ENCODE measurements at regions not wholly inside any gene's neighbourhood (a gene's known extent, or its start where the extent isn't known, plus 50 kb on each side); places are given as distances from the start of the nearest gene placed in this dataset.
A peak's percentile ranks its signal among the peaks of the same experiment; 100 is the strongest.

- no peak for TF ChIP-seq EZH2 (IDR thresholded peaks at IDR 0.05; ENCODE audit: low read length, missing control alignments)
- TF ChIP-seq, protein P1, sequence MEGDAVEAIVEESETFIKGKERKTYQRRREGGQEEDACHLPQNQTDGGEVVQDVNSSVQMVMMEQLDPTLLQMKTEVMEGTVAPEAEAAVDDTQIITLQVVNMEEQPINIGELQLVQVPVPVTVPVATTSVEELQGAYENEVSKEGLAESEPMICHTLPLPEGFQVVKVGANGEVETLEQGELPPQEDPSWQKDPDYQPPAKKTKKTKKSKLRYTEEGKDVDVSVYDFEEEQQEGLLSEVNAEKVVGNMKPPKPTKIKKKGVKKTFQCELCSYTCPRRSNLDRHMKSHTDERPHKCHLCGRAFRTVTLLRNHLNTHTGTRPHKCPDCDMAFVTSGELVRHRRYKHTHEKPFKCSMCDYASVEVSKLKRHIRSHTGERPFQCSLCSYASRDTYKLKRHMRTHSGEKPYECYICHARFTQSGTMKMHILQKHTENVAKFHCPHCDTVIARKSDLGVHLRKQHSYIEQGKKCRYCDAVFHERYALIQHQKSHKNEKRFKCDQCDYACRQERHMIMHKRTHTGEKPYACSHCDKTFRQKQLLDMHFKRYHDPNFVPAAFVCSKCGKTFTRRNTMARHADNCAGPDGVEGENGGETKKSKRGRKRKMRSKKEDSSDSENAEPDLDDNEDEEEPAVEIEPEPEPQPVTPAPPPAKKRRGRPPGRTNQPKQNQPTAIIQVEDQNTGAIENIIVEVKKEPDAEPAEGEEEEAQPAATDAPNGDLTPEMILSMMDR (conservative IDR thresholded peaks at IDR 0.05 in 1 of 2, IDR thresholded peaks at IDR 0.05 in 1 of 2; ENCODE audit: low read depth in 1 of 2, low read length in 2 of 2) = no peak
- Histone ChIP-seq H3K79me2 (ENCODE audit: control insufficient read depth, insufficient read depth, low read length) (no peaks in the 10 kb centered on the region), H3K27ac (ENCODE audit: insufficient read depth, low read length) (no peak overlapping the region), H3K4me2 (ENCODE audit: extremely low read depth, insufficient read depth, low read length) (no peak overlapping the region), H3K9me3 (ENCODE audit: control insufficient read depth, insufficient read depth, low read depth, low read length) (no peaks in the 10 kb centered on the region), H3K4me3 (replicated peaks in 1 of 4; ENCODE audit: control extremely low read depth in 1 of 4, insufficient read depth in 1 of 4, low read depth in 3 of 4, low read length in 4 of 4) (no peak overlapping the region), H3K9ac (ENCODE audit: insufficient read depth, low read length) (no peak overlapping the region), H4K20me1 (ENCODE audit: control insufficient read depth, extremely low read depth, insufficient read depth, low read length) (no peaks in the 10 kb centered on the region), H2AFZ (ENCODE audit: low read length) (no peak overlapping the region), H3K27me3 (ENCODE audit: control insufficient read depth, insufficient read depth, low read length) (no peaks in the 10 kb centered on the region), H3K4me1 (ENCODE audit: control insufficient read depth, extremely low read depth, insufficient read depth, low read length) (no peaks in the 10 kb centered on the region), H3K36me3 (ENCODE audit: control insufficient read depth, insufficient read depth, low read length) (no peaks in the 10 kb centered on the region)
- DNase-seq (ENCODE audit: low read depth in 2 of 2) = no peak
Observed at GRCh38 chr6:23447731-23448130, 678.3 kb upstream of the NRSN1 start.

DNA sequence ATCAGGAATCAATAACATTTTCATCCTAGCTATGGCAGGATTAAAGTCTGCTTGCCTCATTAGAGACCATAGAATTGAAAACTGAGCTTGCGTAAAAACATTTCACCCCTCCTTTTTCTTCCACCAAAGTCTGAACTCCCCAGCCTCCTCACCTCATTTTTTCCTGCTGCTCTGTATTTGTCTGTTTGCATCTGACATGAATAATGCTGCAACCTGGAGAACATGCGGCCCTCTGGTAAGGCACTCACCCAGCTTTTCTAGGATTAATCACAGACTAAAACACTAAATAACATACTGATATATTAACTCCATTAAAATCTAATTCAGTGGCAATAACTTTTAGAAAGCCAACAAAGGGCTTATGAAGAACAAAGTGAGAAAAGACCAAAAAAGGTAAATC is 677.7 kb upstream of the NRSN1 start:
- no peak overlapping the region for H3K4me3 ChIP-seq (replicated peaks in 1 of 4; ENCODE audit: control extremely low read depth in 1 of 4, insufficient read depth in 1 of 4, low read depth in 3 of 4, low read length in 4 of 4)
- H3K36me3 ChIP-seq (ENCODE audit: control insufficient read depth, insufficient read depth, low read length) = no peaks in the 10 kb centered on the region
- no peak overlapping the region for H3K9ac ChIP-seq (ENCODE audit: insufficient read depth, low read length)
- no peaks in the 10 kb centered on the region for H3K27me3 ChIP-seq (ENCODE audit: control insufficient read depth, insufficient read depth, low read length)
- H4K20me1 ChIP-seq (ENCODE audit: control insufficient read depth, extremely low read depth, insufficient read depth, low read length) = no peaks in the 10 kb centered on the region
- no peak overlapping the region for H3K4me2 ChIP-seq (ENCODE audit: extremely low read depth, insufficient read depth, low read length)
- H3K9me3 ChIP-seq (ENCODE audit: control insufficient read depth, insufficient read depth, low read depth, low read length) = no peaks in the 10 kb centered on the region
- DNase-seq (ENCODE audit: low read depth in 2 of 2) = no peak
- no peak overlapping the region for H2AFZ ChIP-seq (ENCODE audit: low read length)
- no peak for TF ChIP-seq EZH2 (IDR thresholded peaks at IDR 0.05; ENCODE audit: low read length, missing control alignments)
- TF ChIP-seq, protein P1 (conservative IDR thresholded peaks at IDR 0.05 in 1 of 2, IDR thresholded peaks at IDR 0.05 in 1 of 2; ENCODE audit: low read depth in 1 of 2, low read length in 2 of 2) = no peak
- no peaks in the 10 kb centered on the region for H3K79me2 ChIP-seq (ENCODE audit: control insufficient read depth, insufficient read depth, low read length)
- H3K4me1 ChIP-seq (ENCODE audit: control insufficient read depth, extremely low read depth, insufficient read depth, low read length) = no peaks in the 10 kb centered on the region
- H3K27ac ChIP-seq (ENCODE audit: insufficient read depth, low read length) = no peak overlapping the region

DNA sequence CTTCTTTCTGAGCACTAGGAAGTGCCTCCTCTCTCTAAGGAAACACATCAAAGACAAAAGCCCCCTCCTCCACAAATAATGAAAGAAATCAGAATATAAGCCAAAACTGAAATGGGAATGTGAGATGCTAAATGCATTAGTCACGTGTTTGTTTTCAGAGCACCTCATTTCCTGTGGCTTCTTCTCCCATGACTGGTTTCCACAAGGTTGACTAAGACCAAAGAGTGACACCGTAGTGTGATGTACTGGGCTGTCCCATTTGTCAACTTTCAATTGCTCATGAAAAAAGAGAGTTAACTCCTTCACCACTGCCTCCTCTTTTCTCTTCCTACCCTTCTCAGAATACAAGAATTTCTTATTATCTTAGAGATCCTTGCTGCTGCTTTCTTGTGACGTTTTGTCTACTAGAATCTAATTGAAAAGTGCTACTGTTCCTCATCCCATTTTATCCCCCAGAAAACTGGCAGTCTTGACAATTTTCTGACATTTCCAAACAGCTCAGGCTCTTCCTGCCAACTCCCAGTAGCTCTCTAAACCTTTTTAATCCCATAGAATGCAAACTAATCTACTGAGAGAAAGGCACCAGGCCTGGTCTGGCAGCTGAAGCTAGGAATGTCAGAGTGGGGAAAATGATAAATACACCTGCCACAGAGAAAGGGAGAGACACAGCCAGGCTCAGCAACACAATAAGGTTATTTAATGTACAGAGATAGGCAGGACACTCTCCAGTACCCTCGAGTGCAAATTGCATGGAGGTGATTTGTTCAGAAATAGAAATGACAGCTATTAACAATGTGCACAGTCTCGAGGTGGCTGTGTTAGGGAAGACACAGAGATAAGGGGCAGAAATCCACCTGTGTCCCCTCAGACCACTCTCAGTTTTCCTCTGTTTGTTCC is 671.7 kb upstream of the NRSN1 start:
- no peak overlapping the region for H3K27ac ChIP-seq (ENCODE audit: insufficient read depth, low read length)
- H3K4me1 ChIP-seq (ENCODE audit: control insufficient read depth, extremely low read depth, insufficient read depth, low read length) = no peaks in the 10 kb centered on the region
- no peaks in the 10 kb centered on the region for H3K79me2 ChIP-seq (ENCODE audit: control insufficient read depth, insufficient read depth, low read length)
- no peak overlapping the region for H3K4me3 ChIP-seq (replicated peaks in 1 of 4; ENCODE audit: control extremely low read depth in 1 of 4, insufficient read depth in 1 of 4, low read depth in 3 of 4, low read length in 4 of 4)
- H3K9ac ChIP-seq (ENCODE audit: insufficient read depth, low read length) = no peak overlapping the region
- H4K20me1 ChIP-seq (ENCODE audit: control insufficient read depth, extremely low read depth, insufficient read depth, low read length) = no peaks in the 10 kb centered on the region
- H3K4me2 ChIP-seq (ENCODE audit: extremely low read depth, insufficient read depth, low read length) = no peak overlapping the region
- peak; percentile 10 to 75 for DNase-seq (ENCODE audit: low read depth in 2 of 2)
- no peaks in the 10 kb centered on the region for H3K9me3 ChIP-seq (ENCODE audit: control insufficient read depth, insufficient read depth, low read depth, low read length)
- no peak for TF ChIP-seq EZH2 (IDR thresholded peaks at IDR 0.05; ENCODE audit: low read length, missing control alignments)
- TF ChIP-seq, protein P1 (conservative IDR thresholded peaks at IDR 0.05 in 1 of 2, IDR thresholded peaks at IDR 0.05 in 1 of 2; ENCODE audit: low read depth in 1 of 2, low read length in 2 of 2) = no peak
- H3K27me3 ChIP-seq (ENCODE audit: control insufficient read depth, insufficient read depth, low read length) = no peaks in the 10 kb centered on the region
- H3K36me3 ChIP-seq (ENCODE audit: control insufficient read depth, insufficient read depth, low read length) = no peaks in the 10 kb centered on the region
- no peak overlapping the region for H2AFZ ChIP-seq (ENCODE audit: low read length)
